Activated CD4-positive, alpha-beta memory T cell treated with anti-CD3 and anti-CD28 coated beads for 36 hours (primary cell): ENCODE measurements at regions not wholly inside any gene's neighbourhood (a gene's known extent, or its start where the extent isn't known, plus 50 kb on each side); places are given as distances from the start of the nearest gene placed in this dataset.

Experiments
- CTCF ChIA-PET: fragments of 350-600 bp; sonication (Branson Sonifier 250); formaldehyde crosslinking; loops from one replicate; lab custom pipeline; 2021; ENCODE audit warnings: antibody characterized with exemption, inconsistent platforms; lab: Charles Lee
- POLR2A ChIA-PET: fragments of 350-600 bp; sonication (Branson Sonifier 250); formaldehyde crosslinking; loops from one replicate; lab custom pipeline; 2021; ENCODE audit warnings: antibody characterized with exemption; lab: Charles Lee
- DNase-seq: peaks from one replicate; pipeline ENCODE4 v3.0.0-alpha.2; 2020
- H3K27ac Mint-ChIP-seq: one replicate; pipeline ENCODE4 v1.8.0; 2021; ENCODE audit warnings: mixed read lengths
- H3K27me3 Mint-ChIP-seq: one replicate; pipeline ENCODE4 v1.8.0; 2021; ENCODE audit warnings: mixed read lengths
- H3K36me3 Mint-ChIP-seq: one replicate; pipeline ENCODE4 v1.8.0; 2021; ENCODE audit warnings: mixed read lengths
- H3K4me1 Mint-ChIP-seq: one replicate; pipeline ENCODE4 v1.8.0; 2021; ENCODE audit warnings: low read depth, mixed read lengths
- H3K4me3 Mint-ChIP-seq: one replicate; pipeline ENCODE4 v1.8.0; 2021; ENCODE audit warnings: mild to moderate bottlenecking, mixed read lengths
- H3K9me3 Mint-ChIP-seq: one replicate; pipeline ENCODE4 v1.8.0; 2021; ENCODE audit warnings: mixed read lengths
- intact Hi-C: fragments of 100-400 bp; cut with micrococcal nuclease; formaldehyde crosslinking; loops from one replicate; pipeline ENCODE4 v1.15.1; 2023

GRCh38 chr5:118555727-118556126 is 432.6 kb downstream of the DTWD2 start:
- POLR2A ChIA-PET: no interaction called here

GRCh38 chr5:118554981-118555380 is 433.4 kb downstream of the DTWD2 start:
- peaks cover 2% of the 10 kb centered on the region for H3K27me3 Mint-ChIP-seq
- H3K4me1 Mint-ChIP-seq: no peaks in the 10 kb centered on the region
- H3K9me3 Mint-ChIP-seq: no peaks in the 10 kb centered on the region
- no peaks in the 10 kb centered on the region for H3K36me3 Mint-ChIP-seq
- DNase-seq: no peak
- intact Hi-C loops: no loop called here
- ChIA-PET CTCF (no interaction called here), POLR2A (no interaction called here)
- no peak overlapping the region for H3K4me3 Mint-ChIP-seq
- H3K27ac Mint-ChIP-seq: no peak overlapping the region

More at GRCh38 chr5:118555727-118556126, 432.6 kb downstream of the DTWD2 start:
- CTCF ChIA-PET: interaction anchor here (0.6 kb wide), 1 partner anchor 19 kb away, joined by 3 read pairs; no protein-coding TSS in a partner anchor
- no peaks in the 10 kb centered on the region for H3K9me3 Mint-ChIP-seq
- H3K36me3 Mint-ChIP-seq: no peaks in the 10 kb centered on the region
- no peak overlapping the region for H3K4me3 Mint-ChIP-seq
- no peaks in the 10 kb centered on the region for H3K4me1 Mint-ChIP-seq
- intact Hi-C loops: no loop called here
- H3K27me3 Mint-ChIP-seq: peaks cover 2% of the 10 kb centered on the region
- no peak for DNase-seq
- no peak overlapping the region for H3K27ac Mint-ChIP-seq

GRCh38 chr5:118554241-118554640 is 434.1 kb downstream of the DTWD2 start:
- no peak for DNase-seq
- intact Hi-C loops: no loop called here

GRCh38 chr5:118553662-118554061 is 434.7 kb downstream of the DTWD2 start:
- Mint-ChIP-seq H3K4me1 (no peaks in the 10 kb centered on the region), H3K36me3 (no peaks in the 10 kb centered on the region), H3K9me3 (no peaks in the 10 kb centered on the region), H3K27ac (no peak overlapping the region), H3K27me3 (peaks cover 2% of the 10 kb centered on the region), H3K4me3 (no peak overlapping the region)
- intact Hi-C loops: no loop called here
- no peak for DNase-seq
- ChIA-PET CTCF (no interaction called here), POLR2A (no interaction called here)

More at GRCh38 chr5:118554241-118554640, 434.1 kb downstream of the DTWD2 start:
- ChIA-PET CTCF (no interaction called here), POLR2A (no interaction called here)
- Mint-ChIP-seq H3K36me3 (no peaks in the 10 kb centered on the region), H3K27me3 (peaks cover 2% of the 10 kb centered on the region), H3K9me3 (no peaks in the 10 kb centered on the region), H3K4me1 (no peaks in the 10 kb centered on the region), H3K27ac (no peak overlapping the region), H3K4me3 (no peak overlapping the region)

GRCh38 chr5:118552731-118553360 is 435.5 kb downstream of the DTWD2 start:
- CTCF ChIA-PET: no interaction called here
- no peaks in the 10 kb centered on the region for H3K9me3 Mint-ChIP-seq

GRCh38 chr5:118552146-118552545 is 436.2 kb downstream of the DTWD2 start:
- Mint-ChIP-seq H3K4me3 (no peak overlapping the region), H3K27me3 (peaks cover 2% of the 10 kb centered on the region), H3K4me1 (no peaks in the 10 kb centered on the region), H3K36me3 (no peaks in the 10 kb centered on the region), H3K9me3 (no peaks in the 10 kb centered on the region), H3K27ac (no peak overlapping the region)
- intact Hi-C loops: no loop called here
- no peak for DNase-seq
- CTCF ChIA-PET: no interaction called here
- POLR2A ChIA-PET: no interaction called here

More at GRCh38 chr5:118552731-118553360, 435.5 kb downstream of the DTWD2 start:
- Mint-ChIP-seq H3K4me3 (no peak overlapping the region), H3K36me3 (no peaks in the 10 kb centered on the region), H3K27me3 (peaks cover 2% of the 10 kb centered on the region), H3K4me1 (no peaks in the 10 kb centered on the region), H3K27ac (no peak overlapping the region)
- no peak for DNase-seq
- intact Hi-C loops: no loop called here
- POLR2A ChIA-PET: no interaction called here

- Mint-ChIP-seq H3K4me1 (no peaks in the 10 kb centered on the region), H3K27me3 (peaks cover 2% of the 10 kb centered on the region), H3K9me3 (no peaks in the 10 kb centered on the region), H3K4me3 (no peak overlapping the region), H3K36me3 (no peaks in the 10 kb centered on the region), H3K27ac (no peak overlapping the region)
- no peak for DNase-seq
- CTCF ChIA-PET: no interaction called here
- intact Hi-C loops: no loop called here
- POLR2A ChIA-PET: no interaction called here
Observed at GRCh38 chr5:118551716-118552115, 436.6 kb downstream of the DTWD2 start.

GRCh38 chr5:118551031-118551430 is 437.3 kb downstream of the DTWD2 start:
- Mint-ChIP-seq H3K4me3 (no peak overlapping the region), H3K4me1 (no peaks in the 10 kb centered on the region), H3K27me3 (peaks cover 2% of the 10 kb centered on the region), H3K36me3 (no peaks in the 10 kb centered on the region), H3K9me3 (no peaks in the 10 kb centered on the region), H3K27ac (no peak overlapping the region)
- intact Hi-C loops: no loop called here
- no peak for DNase-seq
- CTCF ChIA-PET: no interaction called here
- POLR2A ChIA-PET: no interaction called here

GRCh38 chr5:118548761-118549720 is 439.3 kb downstream of the DTWD2 start:
- Mint-ChIP-seq H3K27me3 (peaks cover 2% of the 10 kb centered on the region), H3K36me3 (no peaks in the 10 kb centered on the region), H3K9me3 (no peaks in the 10 kb centered on the region), H3K4me1 (no peaks in the 10 kb centered on the region), H3K27ac (no peak overlapping the region), H3K4me3 (no peak overlapping the region)
- intact Hi-C loops: no loop called here
- POLR2A ChIA-PET: no interaction called here
- DNase-seq: no peak
- CTCF ChIA-PET: no interaction called here

- no peaks in the 10 kb centered on the region for H3K4me1 Mint-ChIP-seq
- DNase-seq: no peak
- POLR2A ChIA-PET: no interaction called here
- intact Hi-C loops: no loop called here
- no peaks in the 10 kb centered on the region for H3K36me3 Mint-ChIP-seq
- CTCF ChIA-PET: no interaction called here
- no peak overlapping the region for H3K27ac Mint-ChIP-seq
- H3K27me3 Mint-ChIP-seq: no peaks in the 10 kb centered on the region
- no peaks in the 10 kb centered on the region for H3K9me3 Mint-ChIP-seq
- H3K4me3 Mint-ChIP-seq: no peak overlapping the region
Observed at GRCh38 chr5:118545470-118545869, 442.9 kb downstream of the DTWD2 start.

- intact Hi-C loops: no loop called here
- H3K4me3 Mint-ChIP-seq: no peak overlapping the region
- ChIA-PET POLR2A (no interaction called here), CTCF (no interaction called here)
- H3K9me3 Mint-ChIP-seq: no peaks in the 10 kb centered on the region
- no peak overlapping the region for H3K27ac Mint-ChIP-seq
- no peaks in the 10 kb centered on the region for H3K4me1 Mint-ChIP-seq
- H3K27me3 Mint-ChIP-seq: no peaks in the 10 kb centered on the region
- DNase-seq: no peak
- no peaks in the 10 kb centered on the region for H3K36me3 Mint-ChIP-seq
Observed at GRCh38 chr5:118544887-118545449, 443.4 kb downstream of the DTWD2 start.

GRCh38 chr5:118533923-118534322 is 454.4 kb downstream of the DTWD2 start:
- CTCF ChIA-PET: no interaction called here
- H3K9me3 Mint-ChIP-seq: no peaks in the 10 kb centered on the region

More at GRCh38 chr5:118533923-118534322, 454.4 kb downstream of the DTWD2 start:
- no peak overlapping the region for H3K27ac Mint-ChIP-seq
- no peak for DNase-seq
- H3K27me3 Mint-ChIP-seq: no peaks in the 10 kb centered on the region
- no peaks in the 10 kb centered on the region for H3K36me3 Mint-ChIP-seq
- H3K4me3 Mint-ChIP-seq: no peak overlapping the region
- POLR2A ChIA-PET: no interaction called here
- no peaks in the 10 kb centered on the region for H3K4me1 Mint-ChIP-seq
- intact Hi-C loops: no loop called here
